C4-2B (cell line): ENCODE measurements at regions not wholly inside any gene's neighbourhood (a gene's known extent, or its start where the extent isn't known, plus 50 kb on each side); places are given as distances from the start of the nearest gene placed in this dataset.

Source experiments
- H3K27ac ChIP-seq: fragments of 450-650 bp; 2 replicates; pipeline ENCODE4 v1.5.1; 2017
- ZFX ChIP-seq: fragments of 450-650 bp; IDR thresholded peaks from 2 replicates; pipeline ENCODE4 v1.6.1; 2017
- TF ChIP-seq, protein P1 (sequence below): fragments of 450-650 bp; conservative IDR thresholded peaks from 2 replicates; pipeline ENCODE4 v1.5.1; 2017; ENCODE audit warnings: mild to moderate bottlenecking

DNA sequence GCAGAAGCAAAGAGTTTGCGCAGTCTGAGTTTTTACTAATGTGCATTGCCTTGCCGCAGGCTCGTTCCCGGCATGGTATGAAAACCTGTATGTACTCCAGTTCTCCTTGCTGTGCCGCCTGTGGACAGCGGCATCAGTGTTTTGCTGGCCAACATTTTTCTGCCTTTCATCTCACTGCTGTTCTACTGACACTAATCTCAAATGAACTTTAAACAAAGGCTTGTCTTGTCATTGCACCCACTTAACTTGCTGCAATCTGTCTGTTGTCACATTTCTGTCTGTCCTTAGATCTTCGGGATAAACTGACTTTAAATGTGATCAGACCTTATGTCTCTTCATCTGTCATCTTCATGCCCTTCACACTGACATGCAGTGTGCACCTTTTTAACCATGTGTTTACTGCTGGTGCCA lies 71.7 kb upstream of the ZNRF2 start:
- no peak overlapping the region for H3K27ac ChIP-seq
- TF ChIP-seq ZFX, result no peak

DNA sequence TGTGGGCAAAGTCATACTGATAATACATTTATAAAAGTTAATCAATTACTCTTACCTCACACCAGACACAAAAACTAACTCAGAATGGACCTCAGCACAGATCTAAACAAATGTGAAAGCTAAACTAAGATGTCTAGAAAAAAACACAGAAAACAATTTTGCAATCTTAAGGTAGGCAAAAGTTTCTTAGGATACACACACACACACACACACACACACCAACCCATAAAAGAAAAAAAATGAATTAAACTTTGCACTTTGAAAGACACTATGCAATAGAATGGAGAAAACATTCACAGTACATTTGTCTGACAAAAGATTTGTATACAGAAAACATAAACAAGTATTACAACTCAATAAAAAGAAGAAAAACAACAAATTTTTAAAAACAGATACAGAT lies 70.8 kb upstream of the ZNRF2 start:
- no peak overlapping the region for H3K27ac ChIP-seq
- TF ChIP-seq, protein P1, sequence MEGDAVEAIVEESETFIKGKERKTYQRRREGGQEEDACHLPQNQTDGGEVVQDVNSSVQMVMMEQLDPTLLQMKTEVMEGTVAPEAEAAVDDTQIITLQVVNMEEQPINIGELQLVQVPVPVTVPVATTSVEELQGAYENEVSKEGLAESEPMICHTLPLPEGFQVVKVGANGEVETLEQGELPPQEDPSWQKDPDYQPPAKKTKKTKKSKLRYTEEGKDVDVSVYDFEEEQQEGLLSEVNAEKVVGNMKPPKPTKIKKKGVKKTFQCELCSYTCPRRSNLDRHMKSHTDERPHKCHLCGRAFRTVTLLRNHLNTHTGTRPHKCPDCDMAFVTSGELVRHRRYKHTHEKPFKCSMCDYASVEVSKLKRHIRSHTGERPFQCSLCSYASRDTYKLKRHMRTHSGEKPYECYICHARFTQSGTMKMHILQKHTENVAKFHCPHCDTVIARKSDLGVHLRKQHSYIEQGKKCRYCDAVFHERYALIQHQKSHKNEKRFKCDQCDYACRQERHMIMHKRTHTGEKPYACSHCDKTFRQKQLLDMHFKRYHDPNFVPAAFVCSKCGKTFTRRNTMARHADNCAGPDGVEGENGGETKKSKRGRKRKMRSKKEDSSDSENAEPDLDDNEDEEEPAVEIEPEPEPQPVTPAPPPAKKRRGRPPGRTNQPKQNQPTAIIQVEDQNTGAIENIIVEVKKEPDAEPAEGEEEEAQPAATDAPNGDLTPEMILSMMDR, result no peak
- TF ChIP-seq ZFX, result no peak

DNA sequence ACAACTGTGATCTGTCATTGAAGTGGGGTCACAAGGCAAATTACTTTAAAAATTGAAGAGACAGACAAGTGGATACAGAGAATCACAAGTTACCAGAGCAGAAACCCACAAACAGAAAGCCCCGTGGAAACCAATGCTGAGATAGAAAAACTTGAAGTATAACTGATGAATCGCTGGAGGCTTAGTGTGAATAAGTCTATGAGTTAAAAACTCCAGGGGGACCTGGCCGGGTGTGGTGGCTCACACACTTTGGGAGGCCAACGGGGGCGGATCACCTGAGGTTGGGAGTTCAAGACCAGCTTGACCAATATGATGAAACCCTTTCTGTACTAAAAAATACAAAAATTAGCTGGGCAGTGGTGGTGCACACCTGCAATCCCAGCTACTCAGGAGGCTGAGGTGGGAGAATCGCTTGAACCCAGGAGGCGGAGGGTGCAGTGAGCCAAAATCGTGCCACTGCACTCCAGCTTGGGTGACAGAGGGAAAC lies 69.7 kb upstream of the ZNRF2 start:
- no peak for TF ChIP-seq ZFX
- TF ChIP-seq, protein P1, result no peak
- H3K27ac ChIP-seq, result no peak overlapping the region

DNA sequence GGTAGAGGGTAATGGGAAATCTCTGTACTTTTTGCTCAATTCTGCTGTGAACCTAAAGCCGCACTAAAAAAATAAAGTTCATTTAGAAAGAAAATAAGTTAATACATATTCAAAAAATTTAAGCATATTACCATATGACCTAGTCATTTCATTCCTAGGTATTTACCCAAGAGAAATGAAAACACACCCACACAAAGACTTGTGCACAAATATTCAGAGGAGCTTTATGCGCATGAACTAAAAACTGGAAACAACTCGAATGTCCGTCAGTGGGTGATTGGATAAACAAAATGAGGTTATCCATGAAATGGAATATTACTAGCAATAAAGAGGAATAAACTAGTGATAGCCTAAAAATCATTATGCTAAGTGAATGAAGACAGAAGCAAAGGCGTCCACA lies 62.6 kb upstream of the ZNRF2 start:
- TF ChIP-seq, protein P1, result no peak
- TF ChIP-seq ZFX, result no peak
- H3K27ac ChIP-seq, result no peak overlapping the region

DNA sequence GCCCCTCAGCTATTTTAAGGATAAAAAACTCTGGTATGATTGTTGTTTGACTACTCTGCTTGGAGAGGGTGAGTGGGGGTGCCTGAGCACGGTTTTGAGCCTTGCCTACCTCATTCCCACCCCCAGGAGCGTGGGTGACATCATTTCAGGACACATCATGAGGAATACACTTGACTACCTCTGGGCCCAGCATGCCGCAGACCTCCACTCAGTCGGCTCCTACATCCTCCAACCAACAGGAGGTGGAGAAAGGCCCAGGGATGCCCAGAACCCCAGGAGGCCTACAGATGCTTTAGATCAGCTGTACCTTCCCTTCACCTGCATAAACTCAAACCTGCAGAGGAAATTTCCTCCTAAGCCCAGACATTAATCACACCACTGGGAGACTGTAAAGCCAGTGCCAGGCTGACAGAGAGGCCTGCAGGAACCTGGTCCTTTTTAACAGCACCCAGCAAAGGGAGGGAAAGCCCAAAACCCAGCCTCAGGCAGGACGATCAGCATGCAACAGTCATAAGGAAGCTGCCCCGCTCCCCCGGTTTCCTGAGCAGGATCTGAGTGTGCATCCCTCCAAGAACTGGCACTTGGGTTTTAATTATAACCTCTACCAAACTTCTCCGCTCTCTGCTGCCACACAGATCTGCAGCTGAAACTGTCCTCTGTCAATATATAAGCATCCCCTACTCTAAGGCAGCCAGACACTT lies 61.7 kb upstream of the ZNRF2 start:
- no peak overlapping the region for H3K27ac ChIP-seq
- TF ChIP-seq, protein P1, result no peak
- no peak for TF ChIP-seq ZFX

DNA sequence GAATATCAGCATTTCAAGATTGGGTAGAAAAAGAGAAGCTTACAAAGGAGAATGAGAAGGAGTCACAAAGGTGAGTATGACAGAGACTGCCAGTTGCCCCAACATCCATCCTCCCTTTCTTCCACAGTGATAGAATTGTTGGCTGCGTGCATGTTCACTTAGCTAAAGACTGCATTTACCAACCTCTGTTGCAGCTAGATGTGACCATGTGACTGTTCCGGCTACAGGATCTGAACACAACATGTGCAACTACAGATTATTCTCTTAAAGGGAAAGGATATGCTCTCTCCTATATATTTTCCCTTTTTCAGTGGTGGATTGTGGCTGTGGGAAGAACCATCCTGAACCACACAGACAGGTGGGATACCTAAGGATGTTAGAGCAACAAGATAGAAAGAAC lies 60.5 kb upstream of the ZNRF2 start:
- TF ChIP-seq ZFX, result no peak
- TF ChIP-seq, protein P1, result no peak
- no peak overlapping the region for H3K27ac ChIP-seq

DNA sequence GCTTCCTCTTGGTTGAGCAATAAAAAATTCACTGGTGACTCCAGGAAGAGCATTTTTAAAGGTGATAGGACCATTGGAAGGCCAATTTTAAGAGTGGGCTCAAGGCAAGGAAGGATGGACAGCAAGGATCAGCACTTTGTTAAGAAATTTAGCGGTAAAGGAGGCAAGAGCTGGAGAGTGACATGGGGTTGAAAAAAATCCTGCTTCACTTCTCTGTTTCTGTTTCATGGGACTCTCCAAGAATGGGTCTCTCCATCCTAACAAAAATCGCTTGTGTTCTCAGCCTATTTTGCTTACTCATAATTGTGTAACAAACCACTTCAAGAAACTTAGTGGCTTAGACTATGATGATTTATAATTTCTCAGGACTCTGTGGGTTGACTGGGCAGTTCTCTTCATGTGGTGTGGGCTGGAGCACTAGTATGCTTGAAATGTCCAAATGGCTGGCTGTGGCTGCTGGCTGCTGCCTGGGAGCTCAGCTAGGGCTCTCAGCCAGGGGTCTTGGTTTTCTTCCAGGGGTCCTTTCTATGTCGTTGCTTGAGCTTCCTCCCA lies 59.8 kb upstream of the ZNRF2 start:
- no peak overlapping the region for H3K27ac ChIP-seq
- TF ChIP-seq ZFX, result no peak
- TF ChIP-seq, protein P1, result no peak
